ENCODE measurements at regions not wholly inside any gene's neighbourhood (a gene's known extent, or its start where the extent isn't known, plus 50 kb on each side); places are given as distances from the start of the nearest gene placed in this dataset.
A peak's percentile ranks its signal among the peaks of the same experiment; 100 is the strongest.

DNA sequence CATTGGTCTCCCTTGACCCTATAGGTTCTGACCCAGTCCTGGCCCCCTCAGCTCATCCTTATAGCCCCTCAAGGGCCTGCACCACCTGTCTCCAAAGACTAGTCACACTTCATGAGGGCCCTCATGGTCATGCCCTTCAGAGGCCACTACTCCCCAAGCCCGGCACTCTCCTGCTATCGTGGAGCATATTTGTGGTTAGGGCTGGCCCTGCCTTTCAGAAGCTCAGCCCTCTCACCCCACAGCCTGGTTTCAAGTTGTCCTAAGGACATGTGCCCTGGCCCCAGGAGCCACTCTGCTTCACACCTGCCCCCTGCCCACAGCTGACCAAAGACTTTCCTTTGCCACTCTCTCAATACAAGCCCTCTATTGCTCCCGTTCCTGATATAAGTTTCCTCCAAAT lies 60.3 kb upstream of the LBX1 start:
- no peak overlapping the region for H2BK5ac ChIP-seq (ENCODE audit: low read length)
- no peaks in the 10 kb centered on the region for H3K79me2 ChIP-seq (ENCODE audit: control insufficient read depth, insufficient read depth, low read length)
- H4K8ac ChIP-seq (ENCODE audit: low read depth, low read length) = no peak overlapping the region
- H3K4me3 ChIP-seq (ENCODE audit: low read length) = no peak overlapping the region
- H3K27ac ChIP-seq (ENCODE audit: low read depth, low read length) = no peak overlapping the region
- H3K9ac ChIP-seq (ENCODE audit: low read length) = no peak overlapping the region
- no peak overlapping the region for H2BK120ac ChIP-seq (ENCODE audit: low read depth, low read length)
- H3K4ac ChIP-seq (ENCODE audit: low read depth, low read length) = no peak overlapping the region
- H3K18ac ChIP-seq (ENCODE audit: low read length) = no peak overlapping the region
- H2BK15ac ChIP-seq (replicated peaks; ENCODE audit: low read depth) = no peak overlapping the region
- H3K79me1 ChIP-seq (ENCODE audit: low read length) = no peaks in the 10 kb centered on the region
- no peak for DNase-seq
- H3K4me1 ChIP-seq (ENCODE audit: control insufficient read depth, low read depth, low read length) = peaks cover 14% of the 10 kb centered on the region
- H3K23ac ChIP-seq (ENCODE audit: low read length) = no peak overlapping the region
- peaks cover 41% of the 10 kb centered on the region for H3K27me3 ChIP-seq (ENCODE audit: insufficient read depth, low read length, poor library complexity)
- H3K36me3 ChIP-seq (ENCODE audit: control insufficient read depth, insufficient read depth, low read length) = no peaks in the 10 kb centered on the region
- H4K5ac ChIP-seq (ENCODE audit: low read length) = no peak overlapping the region
- H3K56ac ChIP-seq (ENCODE audit: low read length) = no peak overlapping the region
- no peak overlapping the region for H3K4me2 ChIP-seq (ENCODE audit: low read length)
- no CpG with 5 or more reads among the region's 3 CpGs for WGBS (ENCODE audit: extremely low coverage, insufficient coverage, low lambda C conversion rate)
- H2AK5ac ChIP-seq (ENCODE audit: low read length) = no peak overlapping the region

DNA sequence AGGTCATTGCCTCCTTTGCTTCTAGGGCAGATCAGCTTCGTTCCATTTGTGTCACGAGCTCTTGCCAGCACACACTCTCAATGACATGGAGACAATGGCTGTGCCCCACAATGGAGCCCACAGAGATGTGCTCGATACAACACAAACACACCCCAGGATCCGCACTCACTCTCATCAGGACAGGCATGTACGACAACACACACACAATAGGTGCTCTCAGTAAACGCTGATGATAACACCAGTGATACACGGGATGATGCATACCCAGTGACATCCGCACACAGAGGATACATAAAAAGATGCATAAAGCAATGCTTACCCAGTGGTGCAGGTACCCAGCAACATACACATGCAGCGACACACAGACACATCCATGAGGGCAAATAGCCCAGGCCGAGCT lies 61.2 kb upstream of the LBX1 start:
- H3K36me3 ChIP-seq (ENCODE audit: control insufficient read depth, insufficient read depth, low read length) = no peaks in the 10 kb centered on the region
- no peak overlapping the region for H3K18ac ChIP-seq (ENCODE audit: low read length)
- H3K4ac ChIP-seq (ENCODE audit: low read depth, low read length) = no peak overlapping the region
- H3K4me2 ChIP-seq (ENCODE audit: low read length) = no peak overlapping the region
- H4K8ac ChIP-seq (ENCODE audit: low read depth, low read length) = no peak overlapping the region
- no peak overlapping the region for H2BK120ac ChIP-seq (ENCODE audit: low read depth, low read length)
- DNase-seq = no peak
- H3K56ac ChIP-seq (ENCODE audit: low read length) = no peak overlapping the region
- no peak overlapping the region for H2AK5ac ChIP-seq (ENCODE audit: low read length)
- WGBS (ENCODE audit: extremely low coverage, insufficient coverage, low lambda C conversion rate) = no CpG with 5 or more reads among the region's 10 CpGs
- no peak overlapping the region for H2BK5ac ChIP-seq (ENCODE audit: low read length)
- H3K79me1 ChIP-seq (ENCODE audit: low read length) = no peaks in the 10 kb centered on the region
- no peaks in the 10 kb centered on the region for H3K79me2 ChIP-seq (ENCODE audit: control insufficient read depth, insufficient read depth, low read length)
- no peak overlapping the region for H3K4me3 ChIP-seq (ENCODE audit: low read length)
- no peak overlapping the region for H3K9ac ChIP-seq (ENCODE audit: low read length)
- peaks cover 33% of the 10 kb centered on the region for H3K27me3 ChIP-seq (ENCODE audit: insufficient read depth, low read length, poor library complexity)
- no peak overlapping the region for H3K23ac ChIP-seq (ENCODE audit: low read length)
- no peak overlapping the region for H4K5ac ChIP-seq (ENCODE audit: low read length)
- no peak overlapping the region for H2BK15ac ChIP-seq (replicated peaks; ENCODE audit: low read depth)
- H3K27ac ChIP-seq (ENCODE audit: low read depth, low read length) = no peak overlapping the region
- H3K4me1 ChIP-seq (ENCODE audit: control insufficient read depth, low read depth, low read length) = peaks cover 8% of the 10 kb centered on the region

DNA sequence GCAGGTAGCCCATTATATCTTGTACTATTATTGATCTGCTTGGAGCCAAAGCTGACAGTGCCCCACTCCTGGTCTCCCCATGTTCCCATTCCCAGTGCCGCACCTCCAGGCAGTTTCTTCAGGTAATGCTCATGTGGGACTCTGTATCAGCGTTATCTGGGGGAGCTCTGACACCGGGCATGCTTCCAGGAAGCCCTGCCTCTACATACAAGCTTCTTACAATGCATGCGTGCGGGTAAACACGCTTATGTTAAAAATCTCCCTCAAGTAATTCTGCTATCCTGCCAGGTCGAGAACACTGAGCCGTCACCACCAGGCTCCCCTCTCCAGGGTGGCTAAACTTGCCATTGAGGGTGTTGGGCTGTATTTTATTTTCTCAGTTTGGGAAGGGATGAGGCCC lies 61.6 kb upstream of the LBX1 start:
- Histone ChIP-seq H3K4me2 (ENCODE audit: low read length) (peak overlapping the region; percentile 81), H3K56ac (ENCODE audit: low read length) (no peak overlapping the region), H3K36me3 (ENCODE audit: control insufficient read depth, insufficient read depth, low read length) (no peaks in the 10 kb centered on the region), H3K27me3 (ENCODE audit: insufficient read depth, low read length, poor library complexity) (peaks cover 33% of the 10 kb centered on the region), H3K79me2 (ENCODE audit: control insufficient read depth, insufficient read depth, low read length) (no peaks in the 10 kb centered on the region), H3K79me1 (ENCODE audit: low read length) (no peaks in the 10 kb centered on the region), H2AK5ac (ENCODE audit: low read length) (no peak overlapping the region), H2BK15ac (replicated peaks; ENCODE audit: low read depth) (no peak overlapping the region), H3K4me1 (ENCODE audit: control insufficient read depth, low read depth, low read length) (peaks cover 7% of the 10 kb centered on the region), H2BK5ac (ENCODE audit: low read length) (no peak overlapping the region), H3K9ac (ENCODE audit: low read length) (peak overlapping the region; percentile 3), H4K8ac (ENCODE audit: low read depth, low read length) (no peak overlapping the region), H4K5ac (ENCODE audit: low read length) (no peak overlapping the region), H3K4ac (ENCODE audit: low read depth, low read length) (no peak overlapping the region), H3K18ac (ENCODE audit: low read length) (no peak overlapping the region), H3K27ac (ENCODE audit: low read depth, low read length) (no peak overlapping the region), H2BK120ac (ENCODE audit: low read depth, low read length) (no peak overlapping the region), H3K4me3 (ENCODE audit: low read length) (no peak overlapping the region), H3K23ac (ENCODE audit: low read length) (no peak overlapping the region)
- WGBS (ENCODE audit: extremely low coverage, insufficient coverage, low lambda C conversion rate) = no CpG with 5 or more reads among the region's 8 CpGs
- DNase-seq = no peak

DNA sequence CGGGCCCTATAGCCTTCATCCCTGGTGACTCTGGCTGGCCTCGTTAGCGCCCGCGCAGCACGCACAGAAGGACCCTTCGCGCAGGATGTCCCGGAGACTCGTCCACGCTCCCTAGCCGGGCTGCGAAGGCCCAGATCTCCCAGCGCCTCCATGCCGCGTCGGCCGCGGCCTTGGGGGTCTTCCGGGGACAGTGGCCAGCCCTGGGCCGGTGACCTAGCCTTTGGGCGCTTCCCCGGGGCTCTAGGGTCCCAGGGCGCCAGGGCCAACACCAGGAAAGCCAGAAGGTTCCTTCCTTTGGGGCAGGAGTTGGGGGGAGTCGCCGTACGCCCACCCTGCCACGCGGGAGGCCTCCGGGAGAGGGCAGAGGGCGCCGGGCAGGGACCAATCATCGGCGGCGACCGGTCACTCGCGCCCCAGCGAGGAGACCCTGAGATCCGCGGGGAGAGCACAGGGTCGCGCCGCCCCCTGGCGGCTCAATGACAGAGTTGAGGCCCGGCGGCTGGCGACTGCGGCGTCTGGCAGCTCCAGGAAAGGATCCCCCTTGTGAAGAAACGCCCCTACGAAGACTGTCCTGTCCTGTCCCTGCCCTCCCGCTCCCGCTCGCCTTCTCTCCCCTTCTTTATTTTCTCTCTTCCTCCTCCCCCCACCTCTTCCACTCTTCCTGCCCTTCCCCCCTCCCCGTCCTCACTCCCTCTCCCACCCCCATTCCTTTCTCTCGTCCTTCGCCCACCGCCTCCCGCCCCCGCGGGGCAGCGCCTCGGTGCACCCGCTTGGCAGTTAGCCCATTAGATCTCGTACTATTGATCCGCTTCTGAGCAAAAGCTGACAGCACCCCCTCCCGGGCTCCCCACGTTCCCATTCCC lies 62.3 kb upstream of the LBX1 start:
- Histone ChIP-seq H2BK120ac (ENCODE audit: low read depth, low read length) (no peak overlapping the region), H2AK5ac (ENCODE audit: low read length) (no peak overlapping the region), H3K4me3 (ENCODE audit: low read length) (peak overlapping the region; percentile 13), H3K79me2 (ENCODE audit: control insufficient read depth, insufficient read depth, low read length) (no peaks in the 10 kb centered on the region), H3K18ac (ENCODE audit: low read length) (no peak overlapping the region), H3K27ac (ENCODE audit: low read depth, low read length) (no peak overlapping the region), H2BK5ac (ENCODE audit: low read length) (no peak overlapping the region), H3K4ac (ENCODE audit: low read depth, low read length) (no peak overlapping the region), H3K23ac (ENCODE audit: low read length) (no peak overlapping the region), H2BK15ac (replicated peaks; ENCODE audit: low read depth) (no peak overlapping the region), H3K4me1 (ENCODE audit: control insufficient read depth, low read depth, low read length) (peaks cover 3% of the 10 kb centered on the region), H3K56ac (ENCODE audit: low read length) (peak overlapping the region; percentile 58), H3K9ac (ENCODE audit: low read length) (peak overlapping the region; percentile 64), H3K4me2 (ENCODE audit: low read length) (peak overlapping the region; percentile 81), H3K27me3 (ENCODE audit: insufficient read depth, low read length, poor library complexity) (peaks cover 30% of the 10 kb centered on the region), H3K79me1 (ENCODE audit: low read length) (no peaks in the 10 kb centered on the region), H4K8ac (ENCODE audit: low read depth, low read length) (no peak overlapping the region), H4K5ac (ENCODE audit: low read length) (no peak overlapping the region), H3K36me3 (ENCODE audit: control insufficient read depth, insufficient read depth, low read length) (no peaks in the 10 kb centered on the region)
- no CpG with 5 or more reads among the region's 69 CpGs for WGBS (ENCODE audit: extremely low coverage, insufficient coverage, low lambda C conversion rate)
- DNase-seq = peak; percentile 86

DNA sequence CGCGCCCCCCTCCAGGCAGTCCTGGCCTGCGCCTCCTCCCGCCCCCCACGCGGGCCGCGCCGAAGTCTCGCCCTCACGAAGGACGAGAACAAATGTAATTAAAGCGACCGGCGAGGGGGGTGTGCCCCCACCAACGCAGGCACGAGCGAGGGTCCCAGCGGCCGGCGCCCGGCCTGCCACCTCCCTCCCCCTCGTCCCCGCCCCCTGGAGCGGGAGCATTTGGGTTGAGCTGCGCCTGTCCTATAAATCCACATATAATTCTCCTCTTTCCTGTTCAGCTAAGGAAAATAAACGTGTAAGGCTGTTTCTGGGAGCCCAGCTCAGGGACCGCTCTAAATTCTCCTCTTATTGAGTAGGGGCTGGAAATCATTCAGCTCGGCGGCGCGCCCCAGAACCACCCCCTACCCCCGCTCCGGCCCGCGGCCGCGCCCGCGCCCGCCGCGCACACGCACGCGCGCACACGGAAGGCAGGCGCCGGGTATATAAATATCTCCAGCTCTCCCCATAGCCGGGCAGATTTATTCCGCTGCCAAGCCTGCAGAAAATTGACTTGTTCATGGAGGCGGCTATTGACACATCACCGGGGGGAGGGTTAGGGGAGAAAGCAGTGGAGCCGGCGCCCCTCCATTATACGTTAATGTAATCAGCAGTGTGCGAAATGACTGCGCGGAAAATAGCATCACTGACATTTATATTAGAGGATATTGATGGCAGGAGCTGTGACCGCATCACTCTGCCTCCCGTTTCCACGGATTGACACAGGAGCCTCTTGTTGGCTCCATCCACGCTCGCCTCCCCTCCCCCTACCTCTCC lies 61.6 kb upstream of the BTRC start:
- WGBS (ENCODE audit: extremely low coverage, insufficient coverage, low lambda C conversion rate) = no CpG with 5 or more reads among the region's 65 CpGs
- DNase-seq = no peak
- no peak overlapping the region for H3K27ac ChIP-seq (ENCODE audit: low read depth, low read length)

More for the DNA sequence above, 61.6 kb upstream of the BTRC start:
- H3K79me2 ChIP-seq (ENCODE audit: control insufficient read depth, insufficient read depth, low read length) = no peaks in the 10 kb centered on the region
- peak overlapping the region; percentile 73 for H3K4me2 ChIP-seq (ENCODE audit: low read length)
- no peaks in the 10 kb centered on the region for H3K79me1 ChIP-seq (ENCODE audit: low read length)
- H3K9ac ChIP-seq (ENCODE audit: low read length) = peak overlapping the region; percentile 39
- no peak overlapping the region for H2BK120ac ChIP-seq (ENCODE audit: low read depth, low read length)
- no peak overlapping the region for H2AK5ac ChIP-seq (ENCODE audit: low read length)
- no peak overlapping the region for H3K18ac ChIP-seq (ENCODE audit: low read length)
- H4K5ac ChIP-seq (ENCODE audit: low read length) = no peak overlapping the region
- no peak overlapping the region for H4K8ac ChIP-seq (ENCODE audit: low read depth, low read length)
- peak overlapping the region; percentile 40 for H3K4me3 ChIP-seq (ENCODE audit: low read length)
- H2BK15ac ChIP-seq (replicated peaks; ENCODE audit: low read depth) = no peak overlapping the region
- peaks cover 25% of the 10 kb centered on the region for H3K27me3 ChIP-seq (ENCODE audit: insufficient read depth, low read length, poor library complexity)
- peak overlapping the region; percentile 47 for H3K56ac ChIP-seq (ENCODE audit: low read length)
- H3K4ac ChIP-seq (ENCODE audit: low read depth, low read length) = no peak overlapping the region
- H2BK5ac ChIP-seq (ENCODE audit: low read length) = no peak overlapping the region
- H3K23ac ChIP-seq (ENCODE audit: low read length) = no peak overlapping the region
- H3K4me1 ChIP-seq (ENCODE audit: control insufficient read depth, low read depth, low read length) = peaks cover 3% of the 10 kb centered on the region
- H3K36me3 ChIP-seq (ENCODE audit: control insufficient read depth, insufficient read depth, low read length) = no peaks in the 10 kb centered on the region

Data from mesendoderm (in vitro differentiated cells).